ENCODE measurements at regions not wholly inside any gene's neighbourhood (a gene's known extent, or its start where the extent isn't known, plus 50 kb on each side); places are given as distances from the start of the nearest gene placed in this dataset.

GRCh38 chr9:680106-680505 is 161.4 kb upstream of the DMRT1 start:
- ATAC-seq = peak; percentile 39
- Histone ChIP-seq H4K20me1 (ENCODE audit: low read length) (no peaks in the 10 kb centered on the region), H3K79me2 (ENCODE audit: low read length) (no peaks in the 10 kb centered on the region), H3K4me3 (ENCODE audit: low read length) (no peak overlapping the region), H3F3A (ENCODE audit: low read length, unreplicated experiment) (peaks cover 7% of the 10 kb centered on the region), H3K27me3 (ENCODE audit: low read length) (no peaks in the 10 kb centered on the region), H3K9me3 (ENCODE audit: low read length) (no peaks in the 10 kb centered on the region), H2AFZ (ENCODE audit: low read length) (no peak overlapping the region), H3K27ac (ENCODE audit: low read length) (peak overlapping the region; percentile 69), H3K4me2 (ENCODE audit: low read length) (0 out of 2 replicates have a peak overlapping the region, but pooled peaks have one; percentile 2), H3K9ac (ENCODE audit: low read length) (no peak overlapping the region), H3K9me2 (replicated peaks; ENCODE audit: low read length) (no peaks in the 10 kb centered on the region), H3K4me1 (ENCODE audit: insufficient read depth, low read length) (peaks cover 54% of the 10 kb centered on the region), H3K36me3 (ENCODE audit: low read depth, low read length) (no peaks in the 10 kb centered on the region; the same call in 1 of the 2 replicates)
- intact Hi-C loops (cut with micrococcal nuclease) = loop anchor here (2.0 to 5.0 kb wide), 2 partner anchors 15 to 63 kb away; no protein-coding TSS in a partner anchor
- POLR2A ChIA-PET (ENCODE audit: unreplicated experiment) = interaction anchor here (0.6 kb wide), 1 partner anchor 14 kb away, joined by 3 read pairs; no protein-coding TSS in a partner anchor
- CTCF ChIA-PET = interaction anchor here (0.5 kb wide), 1 partner anchor 126 kb away, joined by 12 read pairs; no protein-coding TSS in a partner anchor
- peak; percentile 61 for DNase-seq
- no TSS peak for BruUV-seq (replicated peaks)
- TF ChIP-seq EZH2 (IDR thresholded peaks at IDR 0.05; ENCODE audit: low read length, unreplicated experiment) (no peak), CTCF (conservative IDR thresholded peaks at IDR 0.05; ENCODE audit: low read depth, low read length) (no peak), EZH2phosphoT487 (IDR thresholded peaks at IDR 0.05; ENCODE audit: borderline replicate concordance, low read length) (no peak)

GRCh38 chr9:682633-683508 is 158.6 kb upstream of the DMRT1 start:
- DNase-seq (peak; percentile 57), ATAC-seq (peak; percentile 11; the same call in 1 of the 2 replicates)
- H3K9me3 ChIP-seq (ENCODE audit: low read length) = no peaks in the 10 kb centered on the region
- H4K20me1 ChIP-seq (ENCODE audit: low read length) = no peaks in the 10 kb centered on the region
- H3K9ac ChIP-seq (ENCODE audit: low read length) = no peak overlapping the region; the same call in none of the 2 replicates
- CTCF ChIA-PET = no interaction called here
- H3K9me2 ChIP-seq (replicated peaks; ENCODE audit: low read length) = no peaks in the 10 kb centered on the region
- no TSS peak for BruUV-seq (replicated peaks)
- H3K27ac ChIP-seq (ENCODE audit: low read length) = peak overlapping the region; percentile 93
- intact Hi-C loops (cut with micrococcal nuclease) = loop anchor here (1.0 to 5.0 kb wide), 2 partner anchors 55 to 66 kb away; no protein-coding TSS in a partner anchor
- no peaks in the 10 kb centered on the region; the same call in 1 of the 2 replicates for H3K36me3 ChIP-seq (ENCODE audit: low read depth, low read length)
- peaks cover 17% of the 10 kb centered on the region for H3F3A ChIP-seq (ENCODE audit: low read length, unreplicated experiment)
- no peaks in the 10 kb centered on the region for H3K27me3 ChIP-seq (ENCODE audit: low read length)
- peak overlapping the region; percentile 95 for H3K4me2 ChIP-seq (ENCODE audit: low read length)
- H3K79me2 ChIP-seq (ENCODE audit: low read length) = peaks cover 5% of the 10 kb centered on the region; the same call in 1 of the 2 replicates
- POLR2A ChIA-PET (ENCODE audit: unreplicated experiment) = interaction anchor here (0.7 kb wide), 1 partner anchor 14 kb away, joined by 4 read pairs; no protein-coding TSS in a partner anchor
- H3K4me1 ChIP-seq (ENCODE audit: insufficient read depth, low read length) = peaks cover 57% of the 10 kb centered on the region
- 0 out of 2 replicates have a peak overlapping the region, but pooled peaks have one; percentile 7 for H2AFZ ChIP-seq (ENCODE audit: low read length)
- peak overlapping the region; percentile 30; the same call in 1 of the 2 replicates for H3K4me3 ChIP-seq (ENCODE audit: low read length)
- TF ChIP-seq CTCF (conservative IDR thresholded peaks at IDR 0.05; ENCODE audit: low read depth, low read length) (no peak), EZH2 (IDR thresholded peaks at IDR 0.05; ENCODE audit: low read length, unreplicated experiment) (no peak), EZH2phosphoT487 (IDR thresholded peaks at IDR 0.05; ENCODE audit: borderline replicate concordance, low read length) (no peak)
